Osteocyte (in vitro differentiated cells): ENCODE measurements at regions not wholly inside any gene's neighbourhood (a gene's known extent, or its start where the extent isn't known, plus 50 kb on each side); places are given as distances from the start of the nearest gene placed in this dataset.

Experiments
- DNase-seq: peaks from one replicate; pipeline ENCODE4 v3.0.0; 2021; ENCODE audit warnings: mixed read lengths; ENCODE audit not compliant: unreplicated experiment; ENCODE audit errors: extremely low spot score
- H3K27ac Mint-ChIP-seq: one replicate; pipeline ENCODE4 v1.8.0; 2021; ENCODE audit warnings: mild to moderate bottlenecking, mixed read lengths; ENCODE audit not compliant: unreplicated experiment
- H3K27me3 Mint-ChIP-seq: one replicate; pipeline ENCODE4 v1.8.0; 2021; ENCODE audit warnings: mixed read lengths; ENCODE audit not compliant: unreplicated experiment
- H3K36me3 Mint-ChIP-seq: one replicate; pipeline ENCODE4 v1.8.0; 2021; ENCODE audit warnings: mixed read lengths; ENCODE audit not compliant: unreplicated experiment
- H3K4me1 Mint-ChIP-seq: one replicate; pipeline ENCODE4 v1.8.0; 2021; ENCODE audit warnings: mixed read lengths; ENCODE audit not compliant: unreplicated experiment
- H3K4me3 Mint-ChIP-seq: one replicate; pipeline ENCODE4 v1.8.0; 2021; ENCODE audit warnings: mild to moderate bottlenecking, moderate library complexity, mixed read lengths; ENCODE audit not compliant: unreplicated experiment
- H3K9me3 Mint-ChIP-seq: one replicate; pipeline ENCODE4 v1.8.0; 2021; ENCODE audit warnings: mixed read lengths; ENCODE audit not compliant: unreplicated experiment
- CTCF ChIP-seq: fragments of 200-600 bp; sonication (generic); IDR thresholded peaks from 2 replicates; pipeline ENCODE4 v1.5.0; 2021; ENCODE audit warnings: antibody characterized with exemption, mild to moderate bottlenecking, moderate library complexity

- Mint-ChIP-seq H3K36me3 (no peaks in the 10 kb centered on the region), H3K27me3 (peaks cover 9% of the 10 kb centered on the region), H3K27ac (no peak overlapping the region), H3K4me1 (peaks cover 18% of the 10 kb centered on the region), H3K9me3 (no peaks in the 10 kb centered on the region), H3K4me3 (no peak overlapping the region)
- no peak for DNase-seq
- TF ChIP-seq CTCF: no peak
These were observed 72.5 kb downstream of the PHLDA1 start for GRCh38 chr12:75959060-75959459.

GRCh38 chr12:75955251-75955650, 76.3 kb downstream of the PHLDA1 start:
- H3K4me3 Mint-ChIP-seq: no peak overlapping the region
- no peaks in the 10 kb centered on the region for H3K9me3 Mint-ChIP-seq
- DNase-seq: no peak
- no peaks in the 10 kb centered on the region for H3K36me3 Mint-ChIP-seq
- H3K27me3 Mint-ChIP-seq: peaks cover 9% of the 10 kb centered on the region
- H3K27ac Mint-ChIP-seq: no peak overlapping the region
- peaks cover 22% of the 10 kb centered on the region for H3K4me1 Mint-ChIP-seq
- no peak for TF ChIP-seq CTCF

- Mint-ChIP-seq H3K36me3 (no peaks in the 10 kb centered on the region), H3K27me3 (peaks cover 9% of the 10 kb centered on the region), H3K27ac (no peak overlapping the region), H3K9me3 (no peaks in the 10 kb centered on the region), H3K4me1 (peaks cover 22% of the 10 kb centered on the region), H3K4me3 (no peak overlapping the region)
- DNase-seq: no peak
- no peak for TF ChIP-seq CTCF
These were observed 76.8 kb downstream of the PHLDA1 start for GRCh38 chr12:75954749-75955148.

GRCh38 chr12:75954041-75954440, 77.5 kb downstream of the PHLDA1 start:
- no peaks in the 10 kb centered on the region for H3K36me3 Mint-ChIP-seq

GRCh38 chr12:75953312-75953906, 78.2 kb downstream of the PHLDA1 start:
- Mint-ChIP-seq H3K4me3 (no peak overlapping the region), H3K4me1 (peaks cover 22% of the 10 kb centered on the region), H3K27ac (peak overlapping the region; percentile 66), H3K27me3 (peaks cover 4% of the 10 kb centered on the region), H3K36me3 (no peaks in the 10 kb centered on the region), H3K9me3 (no peaks in the 10 kb centered on the region)
- DNase-seq: no peak
- no peak for TF ChIP-seq CTCF

More at GRCh38 chr12:75954041-75954440, 77.5 kb downstream of the PHLDA1 start:
- Mint-ChIP-seq H3K9me3 (no peaks in the 10 kb centered on the region), H3K27me3 (peaks cover 9% of the 10 kb centered on the region), H3K27ac (peak overlapping the region; percentile 66), H3K4me1 (peaks cover 22% of the 10 kb centered on the region), H3K4me3 (no peak overlapping the region)
- DNase-seq: no peak
- TF ChIP-seq CTCF: no peak
